ENCODE measurements at regions not wholly inside any gene's neighbourhood (a gene's known extent, or its start where the extent isn't known, plus 50 kb on each side); places are given as distances from the start of the nearest gene placed in this dataset.

GRCh38 chr13:91233291-91233690 lies 114.2 kb upstream of the MIR17HG start:
- TF ChIP-seq, protein P1, sequence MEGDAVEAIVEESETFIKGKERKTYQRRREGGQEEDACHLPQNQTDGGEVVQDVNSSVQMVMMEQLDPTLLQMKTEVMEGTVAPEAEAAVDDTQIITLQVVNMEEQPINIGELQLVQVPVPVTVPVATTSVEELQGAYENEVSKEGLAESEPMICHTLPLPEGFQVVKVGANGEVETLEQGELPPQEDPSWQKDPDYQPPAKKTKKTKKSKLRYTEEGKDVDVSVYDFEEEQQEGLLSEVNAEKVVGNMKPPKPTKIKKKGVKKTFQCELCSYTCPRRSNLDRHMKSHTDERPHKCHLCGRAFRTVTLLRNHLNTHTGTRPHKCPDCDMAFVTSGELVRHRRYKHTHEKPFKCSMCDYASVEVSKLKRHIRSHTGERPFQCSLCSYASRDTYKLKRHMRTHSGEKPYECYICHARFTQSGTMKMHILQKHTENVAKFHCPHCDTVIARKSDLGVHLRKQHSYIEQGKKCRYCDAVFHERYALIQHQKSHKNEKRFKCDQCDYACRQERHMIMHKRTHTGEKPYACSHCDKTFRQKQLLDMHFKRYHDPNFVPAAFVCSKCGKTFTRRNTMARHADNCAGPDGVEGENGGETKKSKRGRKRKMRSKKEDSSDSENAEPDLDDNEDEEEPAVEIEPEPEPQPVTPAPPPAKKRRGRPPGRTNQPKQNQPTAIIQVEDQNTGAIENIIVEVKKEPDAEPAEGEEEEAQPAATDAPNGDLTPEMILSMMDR (conservative IDR thresholded peaks at IDR 0.05; ENCODE audit: low read depth in 2 of 2), result no peak
- TF ChIP-seq POLR2AphosphoS5 (IDR thresholded peaks at IDR 0.05; ENCODE audit: low read depth), result no peak

All from GM23338 (cell line).